H9 (cell line): ENCODE measurements at regions not wholly inside any gene's neighbourhood (a gene's known extent, or its start where the extent isn't known, plus 50 kb on each side); places are given as distances from the start of the nearest gene placed in this dataset.

Source experiments
- DNase-seq: peaks from one replicate; pipeline ENCODE4 v3.0.0-alpha.2; 2017
- H2AFZ ChIP-seq: one replicate; pipeline ENCODE4 v1.6.1; 2013; ENCODE audit warnings: mild to moderate bottlenecking, low read length, control low read depth, moderate library complexity
- H2AK5ac ChIP-seq: 2 replicates; pipeline ENCODE4 v1.6.1; 2013; ENCODE audit warnings: low read length, control low read depth, mixed read lengths; ENCODE audit not compliant: insufficient read length
- H2BK120ac ChIP-seq: one replicate; pipeline ENCODE4 v1.6.1; 2013; ENCODE audit warnings: low read depth, mild to moderate bottlenecking, low read length, control low read depth, inconsistent platforms; ENCODE audit not compliant: poor library complexity, severe bottlenecking
- H2BK12ac ChIP-seq: 2 replicates; pipeline ENCODE4 v1.6.1; 2013; ENCODE audit warnings: low read length, control low read depth, mixed read lengths, low read depth; ENCODE audit not compliant: insufficient read length
- H2BK15ac ChIP-seq: 2 replicates; pipeline ENCODE4 v1.6.1; 2013; ENCODE audit warnings: low read depth, low read length, control low read depth
- H2BK20ac ChIP-seq: one replicate; pipeline ENCODE4 v1.6.1; 2013; ENCODE audit warnings: low read depth, mild to moderate bottlenecking, low read length, control low read depth, inconsistent platforms; ENCODE audit not compliant: poor library complexity, severe bottlenecking
- H2BK5ac ChIP-seq: 2 replicates; pipeline ENCODE4 v1.6.1; 2013; ENCODE audit warnings: low read length, control low read depth, mixed read lengths; ENCODE audit not compliant: insufficient read length
- H3K14ac ChIP-seq: 2 replicates; pipeline ENCODE4 v1.6.1; 2013; ENCODE audit warnings: low read length, control low read depth; ENCODE audit not compliant: insufficient read depth
- H3K18ac ChIP-seq: 2 replicates; pipeline ENCODE4 v1.6.1; 2013; ENCODE audit warnings: low read depth, mild to moderate bottlenecking, mixed read lengths, low read length, control low read depth; ENCODE audit not compliant: insufficient read length
- H3K23ac ChIP-seq: 2 replicates; pipeline ENCODE4 v1.6.1; 2013; ENCODE audit warnings: low read length, control low read depth, mixed read lengths, low read depth; ENCODE audit not compliant: insufficient read length
- H3K23me2 ChIP-seq: 2 replicates; pipeline ENCODE4 v1.6.1; 2013; ENCODE audit warnings: low read depth, mild to moderate bottlenecking, mixed read lengths, low read length, control low read depth; ENCODE audit not compliant: insufficient read length, poor library complexity, severe bottlenecking
- H3K27ac ChIP-seq: 2 replicates; pipeline ENCODE4 v1.5.1; 2013; ENCODE audit warnings: low read length, control low read depth, mixed read lengths, low read depth; ENCODE audit not compliant: insufficient read length
- H3K27me3 ChIP-seq: 2 replicates; pipeline ENCODE4 v1.6.1; 2013; ENCODE audit warnings: low read length, control low read depth, inconsistent platforms; ENCODE audit not compliant: insufficient read depth
- H3K4ac ChIP-seq: 2 replicates; pipeline ENCODE4 v1.6.1; 2013; ENCODE audit warnings: low read depth, mild to moderate bottlenecking, control low read depth, inconsistent platforms, low read length, moderate library complexity
- H3K4me1 ChIP-seq: 2 replicates; pipeline ENCODE4 v1.6.1; 2013; ENCODE audit warnings: low read length, control low read depth, inconsistent platforms; ENCODE audit not compliant: insufficient read depth
- H3K4me2 ChIP-seq: 2 replicates; pipeline ENCODE4 v1.6.1; 2013; ENCODE audit warnings: low read length, control low read depth, mixed read lengths; ENCODE audit not compliant: insufficient read length, insufficient read depth
- H3K56ac ChIP-seq: 2 replicates; pipeline ENCODE4 v1.6.1; 2013; ENCODE audit warnings: low read depth, mild to moderate bottlenecking, mixed read lengths, low read length, control low read depth; ENCODE audit not compliant: insufficient read length
- H3K79me1 ChIP-seq: 2 replicates; pipeline ENCODE4 v1.6.1; 2013; ENCODE audit warnings: low read depth, mild to moderate bottlenecking, moderate library complexity, low read length, control low read depth, inconsistent platforms; ENCODE audit not compliant: insufficient read depth, poor library complexity, severe bottlenecking
- H3K79me2 ChIP-seq: 2 replicates; pipeline ENCODE4 v1.6.1; 2013; ENCODE audit warnings: low read length, control low read depth, inconsistent platforms; ENCODE audit not compliant: insufficient read depth
- H3K9ac ChIP-seq: 2 replicates; pipeline ENCODE4 v1.6.1; 2013; ENCODE audit warnings: low read length, control low read depth, mixed read lengths; ENCODE audit not compliant: insufficient read length; ENCODE audit errors: extremely low read depth
- H3K9me3 ChIP-seq: one replicate; pipeline ENCODE4 v1.6.1; 2013; ENCODE audit warnings: low read depth, low read length, inconsistent platforms; ENCODE audit not compliant: control insufficient read depth
- H3T11ph ChIP-seq: one replicate; pipeline ENCODE4 v1.6.1; 2013; ENCODE audit warnings: mild to moderate bottlenecking, low read length, control low read depth, inconsistent platforms
- H4K20me1 ChIP-seq: one replicate; pipeline ENCODE4 v1.6.1; 2013; ENCODE audit not compliant: control insufficient read depth, insufficient read length, insufficient read depth
- H4K5ac ChIP-seq: 2 replicates; pipeline ENCODE4 v1.6.1; 2013; ENCODE audit warnings: low read depth, mild to moderate bottlenecking, mixed read lengths, low read length, control low read depth; ENCODE audit not compliant: insufficient read length
- H4K8ac ChIP-seq: replicated peaks from 2 replicates; pipeline ENCODE4 v1.6.1; 2013; ENCODE audit warnings: low read length, control low read depth, mixed read lengths, low read depth; ENCODE audit not compliant: insufficient read length
- H4K91ac ChIP-seq: 2 replicates; pipeline ENCODE4 v1.6.1; 2013; ENCODE audit warnings: low read depth, mild to moderate bottlenecking, moderate library complexity, mixed read lengths, low read length, control low read depth; ENCODE audit not compliant: insufficient read length
- H3K27ac Mint-ChIP-seq, 3 experiments: 2 replicates in 2 of 3; 3 replicates in 1 of 3; pipeline ENCODE4 v1.8.0; 2020 to 2021; ENCODE audit warnings: mixed read lengths in 3 of 3, mild to moderate bottlenecking in 1 of 3, moderate library complexity in 1 of 3
- H3K27me3 Mint-ChIP-seq: 2 replicates; pipeline ENCODE4 v1.8.0; 2021; ENCODE audit warnings: low read depth, mild to moderate bottlenecking, moderate library complexity, mixed read lengths
- H3K36me3 Mint-ChIP-seq, 3 experiments: 2 replicates in 2 of 3; 3 replicates in 1 of 3; pipeline ENCODE4 v1.8.0; 2020 to 2021; ENCODE audit warnings: low read depth in 3 of 3, mixed read lengths in 3 of 3; ENCODE audit not compliant: insufficient read depth in 1 of 3
- H3K4me1 Mint-ChIP-seq, 2 experiments: 2 replicates each; pipeline ENCODE4 v1.8.0; 2020; ENCODE audit warnings: mixed read lengths in 2 of 2
- H3K4me3 Mint-ChIP-seq, 2 experiments: 2 replicates in 1 of 2; 3 replicates in 1 of 2; pipeline ENCODE4 v1.8.0; 2020 to 2021; ENCODE audit warnings: mild to moderate bottlenecking in 2 of 2, mixed read lengths in 2 of 2, moderate library complexity in 1 of 2
- H3K9me3 Mint-ChIP-seq, 2 experiments: 2 replicates in 1 of 2; 3 replicates in 1 of 2; pipeline ENCODE4 v1.8.0; 2020; ENCODE audit warnings: mild to moderate bottlenecking in 2 of 2, mixed read lengths in 2 of 2, moderate library complexity in 1 of 2
- WGBS: extraction: QIAGEN DNeasy Blood & Tissue Kit; methylation state at CpG from one replicate; pipeline ENCODE4 v1.1.7; 2013; ENCODE audit warnings: missing lambda C conversion rate, low lambda C conversion rate, mixed read lengths; ENCODE audit not compliant: insufficient read length; ENCODE audit errors: extremely low coverage; 5-methylcytosine and 5-hydroxymethylcytosine counted together
- TF ChIP-seq, protein P1 (sequence below): fragments of 200-600 bp; sonication (generic); conservative IDR thresholded peaks from 3 replicates; pipeline ENCODE4 v1.8.0; 2021; ENCODE audit warnings: antibody characterized with exemption, mild to moderate bottlenecking

DNA sequence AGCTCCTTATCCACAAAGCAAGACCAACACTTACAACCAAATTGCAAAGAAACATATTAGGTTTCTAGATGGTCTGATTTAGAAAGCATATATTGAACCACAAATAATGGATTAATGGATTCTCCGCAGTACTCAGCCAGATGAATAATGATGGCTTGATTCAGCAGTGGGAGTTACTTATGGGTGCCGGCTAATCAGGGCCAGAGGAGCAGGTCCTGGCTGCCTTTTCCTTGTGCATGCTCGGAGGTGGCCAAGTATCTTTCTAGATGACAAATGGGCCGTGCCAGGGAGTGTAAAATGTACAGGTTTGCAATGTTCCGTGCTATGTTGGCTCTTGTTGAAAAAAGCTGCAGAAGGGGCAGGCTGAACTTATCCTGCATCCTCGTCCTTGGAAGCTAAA lies 70.2 kb downstream of the VCX3A start:
- peaks cover 39 to 46% of the 10 kb centered on the region in 2 experiments for H3K4me1 Mint-ChIP-seq
- Histone ChIP-seq H2BK20ac (no peak overlapping the region), H4K5ac (no peak overlapping the region), H3K9ac (no peak overlapping the region), H2BK12ac (no peak overlapping the region), H3K18ac (no peak overlapping the region), H2BK120ac (no peak overlapping the region), H3K9me3 (no peaks in the 10 kb centered on the region), H2BK15ac (no peak overlapping the region), H3K23me2 (no peaks in the 10 kb centered on the region), H3K79me2 (no peaks in the 10 kb centered on the region), H2BK5ac (no peak overlapping the region), H3K23ac (no peak overlapping the region), H3K56ac (no peak overlapping the region), H3K4me1 (no peaks in the 10 kb centered on the region; the same call in 1 of the 2 replicates), H2AK5ac (no peak overlapping the region), H3K27me3 (no peaks in the 10 kb centered on the region), H3T11ph (no peak overlapping the region), H3K4me2 (no peak overlapping the region), H4K8ac (no peak overlapping the region), H3K14ac (no peak overlapping the region), H4K20me1 (no peaks in the 10 kb centered on the region), H3K4ac (no peak overlapping the region), H3K27ac (no peak overlapping the region), H4K91ac (no peak overlapping the region), H2AFZ (no peak overlapping the region), H3K79me1 (no peaks in the 10 kb centered on the region)
- no peaks in the 10 kb centered on the region for H3K27me3 Mint-ChIP-seq
- no CpG with 5 or more reads among the region's 6 CpGs for WGBS
- no peaks in the 10 kb centered on the region for H3K9me3 Mint-ChIP-seq
- TF ChIP-seq, protein P1, sequence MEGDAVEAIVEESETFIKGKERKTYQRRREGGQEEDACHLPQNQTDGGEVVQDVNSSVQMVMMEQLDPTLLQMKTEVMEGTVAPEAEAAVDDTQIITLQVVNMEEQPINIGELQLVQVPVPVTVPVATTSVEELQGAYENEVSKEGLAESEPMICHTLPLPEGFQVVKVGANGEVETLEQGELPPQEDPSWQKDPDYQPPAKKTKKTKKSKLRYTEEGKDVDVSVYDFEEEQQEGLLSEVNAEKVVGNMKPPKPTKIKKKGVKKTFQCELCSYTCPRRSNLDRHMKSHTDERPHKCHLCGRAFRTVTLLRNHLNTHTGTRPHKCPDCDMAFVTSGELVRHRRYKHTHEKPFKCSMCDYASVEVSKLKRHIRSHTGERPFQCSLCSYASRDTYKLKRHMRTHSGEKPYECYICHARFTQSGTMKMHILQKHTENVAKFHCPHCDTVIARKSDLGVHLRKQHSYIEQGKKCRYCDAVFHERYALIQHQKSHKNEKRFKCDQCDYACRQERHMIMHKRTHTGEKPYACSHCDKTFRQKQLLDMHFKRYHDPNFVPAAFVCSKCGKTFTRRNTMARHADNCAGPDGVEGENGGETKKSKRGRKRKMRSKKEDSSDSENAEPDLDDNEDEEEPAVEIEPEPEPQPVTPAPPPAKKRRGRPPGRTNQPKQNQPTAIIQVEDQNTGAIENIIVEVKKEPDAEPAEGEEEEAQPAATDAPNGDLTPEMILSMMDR, result no peak
- H3K36me3 Mint-ChIP-seq, result 0 out of 7 replicates have a peak, but pooled peaks cover 0 to under 1% (median 0%) of the 10 kb centered on the region in 3 experiments
- no peak overlapping the region for H3K27ac Mint-ChIP-seq
- H3K4me3 Mint-ChIP-seq, result no peak overlapping the region
- DNase-seq, result no peak
